ENCODE measurements at regions not wholly inside any gene's neighbourhood (a gene's known extent, or its start where the extent isn't known, plus 50 kb on each side); places are given as distances from the start of the nearest gene placed in this dataset.
"Not testable (repeated sequence)": the region's sequence is repeated elsewhere in the genome, so short reads cannot be mapped to it uniquely, and the experiment has no call there.

- H3K4me3 ChIP-seq (ENCODE audit: low read length) = no peak overlapping the region
- no peak for DNase-seq (ENCODE audit: low read depth, low spot score)
Observed at GRCh38 chr6:74901576-74901975, 304.3 kb downstream of the COL12A1 start.

GRCh38 chr6:74899416-74899815 is 306.4 kb downstream of the COL12A1 start:
- peak; percentile 22 for DNase-seq (ENCODE audit: low read depth, low spot score)
- no peak overlapping the region for H3K4me3 ChIP-seq (ENCODE audit: low read length)

GRCh38 chr6:74892091-74892490 is 313.8 kb downstream of the COL12A1 start:
- H3K4me3 ChIP-seq (ENCODE audit: low read length) = no peak overlapping the region
- DNase-seq (ENCODE audit: low read depth, low spot score) = no peak

GRCh38 chr6:74891349-74891831 is 314.5 kb downstream of the COL12A1 start:
- no peak overlapping the region for H3K4me3 ChIP-seq (ENCODE audit: low read length)
- DNase-seq (ENCODE audit: low read depth, low spot score) = no peak

GRCh38 chr6:74889635-74890034 is 316.2 kb downstream of the COL12A1 start:
- no peak for DNase-seq (ENCODE audit: low read depth, low spot score)
- H3K4me3 ChIP-seq (ENCODE audit: low read length) = no peak overlapping the region

GRCh38 chr6:74888741-74889140 is 317.1 kb downstream of the COL12A1 start:
- not testable (repeated sequence) for DNase-seq (ENCODE audit: low read depth, low spot score)

GRCh38 chr6:74879976-74880375 is 325.9 kb downstream of the COL12A1 start:
- DNase-seq (ENCODE audit: low read depth, low spot score) = no peak
- H3K4me3 ChIP-seq (ENCODE audit: low read length) = no peak overlapping the region

More at GRCh38 chr6:74888741-74889140, 317.1 kb downstream of the COL12A1 start:
- not testable (repeated sequence) for H3K4me3 ChIP-seq (ENCODE audit: low read length)

- no peak overlapping the region for H3K4me3 ChIP-seq (ENCODE audit: low read length)
- no peak for DNase-seq (ENCODE audit: low read depth, low spot score)
Observed at GRCh38 chr6:74879234-74879633, 326.6 kb downstream of the COL12A1 start.

- no peak for DNase-seq (ENCODE audit: low read depth, low spot score)
- H3K4me3 ChIP-seq (ENCODE audit: low read length) = no peak overlapping the region
Observed at GRCh38 chr6:74875193-74875592, 330.7 kb downstream of the COL12A1 start.

GRCh38 chr6:74872754-74873476 is 332.9 kb downstream of the COL12A1 start:
- no peak for DNase-seq (ENCODE audit: low read depth, low spot score)
- no peak overlapping the region for H3K4me3 ChIP-seq (ENCODE audit: low read length)

GRCh38 chr6:74871757-74872156 is 334.1 kb downstream of the COL12A1 start:
- no peak overlapping the region for H3K4me3 ChIP-seq (ENCODE audit: low read length)
- DNase-seq (ENCODE audit: low read depth, low spot score) = no peak

GRCh38 chr6:74870403-74870802 is 335.4 kb downstream of the COL12A1 start:
- DNase-seq (ENCODE audit: low read depth, low spot score) = no peak
- H3K4me3 ChIP-seq (ENCODE audit: low read length) = no peak overlapping the region

- H3K4me3 ChIP-seq (ENCODE audit: low read length) = no peak overlapping the region
- no peak for DNase-seq (ENCODE audit: low read depth, low spot score)
Observed at GRCh38 chr6:74867291-74867690, 338.6 kb downstream of the COL12A1 start.

GRCh38 chr6:74863968-74864367 is 341.9 kb downstream of the COL12A1 start:
- H3K4me3 ChIP-seq (ENCODE audit: low read length) = no peak overlapping the region
- DNase-seq (ENCODE audit: low read depth, low spot score) = no peak

- no peak for DNase-seq (ENCODE audit: low read depth, low spot score)
- no peak overlapping the region for H3K4me3 ChIP-seq (ENCODE audit: low read length)
Observed at GRCh38 chr6:74860456-74860855, 345.4 kb downstream of the COL12A1 start.

GRCh38 chr6:74857157-74857556 is 348.7 kb downstream of the COL12A1 start:
- no peak for DNase-seq (ENCODE audit: low read depth, low spot score)
- no peak overlapping the region for H3K4me3 ChIP-seq (ENCODE audit: low read length)

- no peak for DNase-seq (ENCODE audit: low read depth, low spot score)
- no peak overlapping the region for H3K4me3 ChIP-seq (ENCODE audit: low read length)
Observed at GRCh38 chr6:74853991-74854390, 351.9 kb downstream of the COL12A1 start.

GRCh38 chr6:74851596-74851995 is 354.3 kb downstream of the COL12A1 start:
- H3K4me3 ChIP-seq (ENCODE audit: low read length) = no peak overlapping the region
- DNase-seq (ENCODE audit: low read depth, low spot score) = no peak

GRCh38 chr6:74840953-74841352 is 364.9 kb downstream of the COL12A1 start:
- H3K4me3 ChIP-seq (ENCODE audit: low read length) = no peak overlapping the region
- DNase-seq (ENCODE audit: low read depth, low spot score) = no peak

GRCh38 chr6:74834967-74835366 is 370.9 kb downstream of the COL12A1 start:
- H3K4me3 ChIP-seq (ENCODE audit: low read length) = no peak overlapping the region
- no peak for DNase-seq (ENCODE audit: low read depth, low spot score)

GRCh38 chr6:74826263-74826662 is 379.6 kb downstream of the COL12A1 start:
- no peak overlapping the region for H3K4me3 ChIP-seq (ENCODE audit: low read length)
- no peak for DNase-seq (ENCODE audit: low read depth, low spot score)
